HEK293 (cell line): ENCODE measurements at regions not wholly inside any gene's neighbourhood (a gene's known extent, or its start where the extent isn't known, plus 50 kb on each side); places are given as distances from the start of the nearest gene placed in this dataset.

Experiments
- CTCF ChIA-PET: fragments of 350-600 bp; formaldehyde crosslinking; extraction: SDS; loops from one replicate; lab custom pipeline; 2021; ENCODE audit warnings: antibody characterized with exemption; lab: Yijun Ruan, JAX
- POLR2A ChIA-PET: fragments of 300-600 bp; formaldehyde crosslinking; extraction: SDS; loops from one replicate; lab custom pipeline; 2020; ENCODE audit warnings: antibody characterized with exemption, inconsistent platforms; lab: Yijun Ruan, JAX
- H3K27ac ChIP-seq: fragments of 200-500 bp; sonication (Bioruptor generic); 2 replicates; pipeline ENCODE4 v1.5.1; 2014; ENCODE audit warnings: low read depth, low read length, control low read depth, inconsistent platforms; ENCODE audit errors: extremely low read depth
- H3K36me3 ChIP-seq, 2 experiments: fragments of 200-500 bp in 1 of 2; sonication (Bioruptor generic) in 1 of 2; 1 replicate in 1 of 2; 2 replicates in 1 of 2; pipeline ENCODE4 v1.5.1; 2014 to 2017; ENCODE audit warnings: inconsistent platforms in 2 of 2, low read length in 2 of 2; ENCODE audit not compliant: control insufficient read depth in 2 of 2, insufficient read depth in 1 of 2
- H3K4me1 ChIP-seq: fragments of 200-500 bp; sonication (Bioruptor generic); 2 replicates; pipeline ENCODE4 v1.5.1; 2014; ENCODE audit warnings: mild to moderate bottlenecking, low read length, inconsistent platforms; ENCODE audit not compliant: control insufficient read depth, insufficient read depth
- H3K4me3 ChIP-seq: 2 replicates; pipeline ENCODE4 v1.5.1; 2011; ENCODE audit warnings: low read depth, mild to moderate bottlenecking, control low read depth, low read length, moderate library complexity
- H3K9me3 ChIP-seq: fragments of 200-500 bp; sonication (Bioruptor generic); 2 replicates; pipeline ENCODE4 v1.5.1; 2014; ENCODE audit warnings: low read depth, low read length, inconsistent platforms; ENCODE audit not compliant: control insufficient read depth, insufficient read depth
- SP3 ChIP-seq: fragments of 450-650 bp; formaldehyde crosslinking; IDR thresholded peaks from 2 replicates; pipeline ENCODE4 v1.5.1; 2016; ENCODE audit warnings: missing biosample characterization, missing genetic modification characterization
- TRIM28 ChIP-seq: IDR thresholded peaks from 2 replicates; pipeline ENCODE4 v1.6.1; 2011; ENCODE audit warnings: low read length, control low read depth, borderline replicate concordance
- ZBTB1 ChIP-seq: fragments of 450-650 bp; formaldehyde crosslinking; IDR thresholded peaks from 2 replicates; pipeline ENCODE4 v1.5.1; 2016; ENCODE audit warnings: missing biosample characterization, missing genetic modification characterization
- ZBTB7A ChIP-seq: fragments of 450-650 bp; formaldehyde crosslinking; IDR thresholded peaks from 2 replicates; pipeline ENCODE4 v1.5.1; 2016; ENCODE audit warnings: low read depth, missing biosample characterization, missing genetic modification characterization
- ZEB2 ChIP-seq: fragments of 450-650 bp; formaldehyde crosslinking; IDR thresholded peaks from 2 replicates; pipeline ENCODE4 v1.5.1; 2016; ENCODE audit warnings: missing biosample characterization, missing genetic modification characterization
- ZNF112 ChIP-seq: fragments of 450-650 bp; formaldehyde crosslinking; IDR thresholded peaks from 2 replicates; pipeline ENCODE4 v1.5.0; 2017; ENCODE audit warnings: missing biosample characterization, missing genetic modification characterization
- ZNF548 ChIP-seq: fragments of 450-650 bp; formaldehyde crosslinking; IDR thresholded peaks from 2 replicates; pipeline ENCODE4 v1.5.1; 2016; ENCODE audit warnings: missing biosample characterization, missing genetic modification characterization
- ZNF549 ChIP-seq: fragments of 450-650 bp; IDR thresholded peaks from 2 replicates; pipeline ENCODE4 v1.5.1; 2018; ENCODE audit warnings: missing biosample characterization, missing genetic modification characterization, mild to moderate bottlenecking, inconsistent platforms, moderate library complexity
- ZNF561 ChIP-seq: fragments of 450-650 bp; IDR thresholded peaks from 2 replicates; pipeline ENCODE4 v1.5.1; 2018; ENCODE audit warnings: missing biosample characterization, missing genetic modification characterization, borderline replicate concordance
- ZNF596 ChIP-seq: fragments of 450-650 bp; IDR thresholded peaks from 2 replicates; pipeline ENCODE4 v1.5.0; 2018; ENCODE audit warnings: missing biosample characterization, mild to moderate bottlenecking, missing genetic modification characterization, moderate library complexity
- ZSCAN23 ChIP-seq: fragments of 450-650 bp; formaldehyde crosslinking; IDR thresholded peaks from 2 replicates; pipeline ENCODE4 v1.5.1; 2016; ENCODE audit warnings: missing biosample characterization, missing genetic modification characterization
- TF ChIP-seq, protein P1 (sequence below): fragments of 450-650 bp; formaldehyde crosslinking; IDR thresholded peaks from 2 replicates; pipeline ENCODE4 v1.5.1; 2016; ENCODE audit warnings: missing biosample characterization, missing genetic modification characterization
- TF ChIP-seq, protein P2 (sequence below): fragments of 450-650 bp; formaldehyde crosslinking; IDR thresholded peaks from 2 replicates; pipeline ENCODE4 v1.5.1; 2016; ENCODE audit warnings: missing biosample characterization, missing genetic modification characterization
- TF ChIP-seq, protein P3 (sequence below): fragments of 450-650 bp; formaldehyde crosslinking; IDR thresholded peaks from 2 replicates; pipeline ENCODE4 v1.5.1; 2016; ENCODE audit warnings: missing biosample characterization, missing genetic modification characterization
- TF ChIP-seq, protein P4 (sequence below): fragments of 450-650 bp; formaldehyde crosslinking; IDR thresholded peaks from 2 replicates; pipeline ENCODE4 v1.5.0; 2017; ENCODE audit warnings: missing biosample characterization, missing genetic modification characterization, borderline replicate concordance

DNA sequence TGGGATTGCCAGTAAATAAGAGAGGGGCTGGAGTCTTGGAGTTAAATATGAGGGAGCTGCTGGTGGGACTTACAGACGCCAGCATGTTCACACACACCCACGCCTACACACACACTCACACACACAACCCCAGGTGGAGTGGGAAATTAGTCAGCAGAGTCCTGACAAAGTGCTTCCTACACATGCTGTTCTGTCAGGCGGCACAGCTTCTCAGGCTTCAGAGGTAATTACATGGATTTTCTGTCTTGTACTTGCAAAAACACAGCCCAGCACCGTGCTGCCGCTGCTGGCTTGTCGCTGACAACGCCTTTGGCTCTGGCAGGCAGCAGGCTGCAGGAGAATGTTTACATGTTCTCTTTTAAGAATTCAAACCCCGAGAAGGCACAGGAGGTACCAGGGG, 1186.3 kb upstream of the CELF4 start:
- Histone ChIP-seq H3K36me3 (no peaks in the 10 kb centered on the region), H3K9me3 (no peaks in the 10 kb centered on the region), H3K4me3 (no peak overlapping the region), H3K27ac (no peak overlapping the region), H3K4me1 (no peaks in the 10 kb centered on the region)
- 0 out of 2 replicates have a peak, but pooled peaks have one; percentile 44 for TF ChIP-seq TRIM28
- TF ChIP-seq ZBTB1 (tag by site-specific recombination), result no peak
- ChIA-PET CTCF (no interaction called here), POLR2A (no interaction called here)

DNA sequence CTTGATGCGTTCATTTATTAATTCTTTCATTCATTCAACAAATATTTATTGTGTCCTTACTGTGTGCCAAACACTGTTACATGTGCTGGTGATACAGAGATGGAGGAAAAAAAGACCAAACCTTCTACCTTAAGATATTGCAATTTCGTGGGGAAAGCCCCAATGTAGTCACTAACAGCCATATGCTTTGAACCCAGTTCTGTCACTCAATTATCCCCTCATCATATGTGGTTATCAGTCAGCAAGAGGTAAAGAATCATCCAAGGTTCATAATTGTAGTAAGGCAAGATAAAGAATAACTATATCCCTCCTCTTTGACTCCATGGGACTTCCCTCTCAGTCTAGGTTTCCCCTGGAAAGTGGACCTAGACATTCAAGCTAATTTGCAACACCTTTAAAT, 1185.6 kb upstream of the CELF4 start:
- Histone ChIP-seq H3K9me3 (no peaks in the 10 kb centered on the region), H3K36me3 (no peaks in the 10 kb centered on the region), H3K27ac (no peak overlapping the region), H3K4me3 (no peak overlapping the region), H3K4me1 (no peaks in the 10 kb centered on the region)
- TF ChIP-seq, protein P1, sequence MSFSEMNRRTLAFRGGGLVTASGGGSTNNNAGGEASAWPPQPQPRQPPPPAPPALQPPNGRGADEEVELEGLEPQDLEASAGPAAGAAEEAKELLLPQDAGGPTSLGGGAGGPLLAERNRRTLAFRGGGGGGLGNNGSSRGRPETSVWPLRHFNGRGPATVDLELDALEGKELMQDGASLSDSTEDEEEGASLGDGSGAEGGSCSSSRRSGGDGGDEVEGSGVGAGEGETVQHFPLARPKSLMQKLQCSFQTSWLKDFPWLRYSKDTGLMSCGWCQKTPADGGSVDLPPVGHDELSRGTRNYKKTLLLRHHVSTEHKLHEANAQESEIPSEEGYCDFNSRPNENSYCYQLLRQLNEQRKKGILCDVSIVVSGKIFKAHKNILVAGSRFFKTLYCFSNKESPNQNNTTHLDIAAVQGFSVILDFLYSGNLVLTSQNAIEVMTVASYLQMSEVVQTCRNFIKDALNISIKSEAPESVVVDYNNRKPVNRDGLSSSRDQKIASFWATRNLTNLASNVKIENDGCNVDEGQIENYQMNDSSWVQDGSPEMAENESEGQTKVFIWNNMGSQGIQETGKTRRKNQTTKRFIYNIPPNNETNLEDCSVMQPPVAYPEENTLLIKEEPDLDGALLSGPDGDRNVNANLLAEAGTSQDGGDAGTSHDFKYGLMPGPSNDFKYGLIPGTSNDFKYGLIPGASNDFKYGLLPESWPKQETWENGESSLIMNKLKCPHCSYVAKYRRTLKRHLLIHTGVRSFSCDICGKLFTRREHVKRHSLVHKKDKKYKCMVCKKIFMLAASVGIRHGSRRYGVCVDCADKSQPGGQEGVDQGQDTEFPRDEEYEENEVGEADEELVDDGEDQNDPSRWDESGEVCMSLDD (tag by site-specific recombination), result no peak
- TF ChIP-seq SP3 (no peak), ZNF561 (tag by site-specific recombination) (no peak)
- POLR2A ChIA-PET, result no interaction called here
- CTCF ChIA-PET, result no interaction called here

DNA sequence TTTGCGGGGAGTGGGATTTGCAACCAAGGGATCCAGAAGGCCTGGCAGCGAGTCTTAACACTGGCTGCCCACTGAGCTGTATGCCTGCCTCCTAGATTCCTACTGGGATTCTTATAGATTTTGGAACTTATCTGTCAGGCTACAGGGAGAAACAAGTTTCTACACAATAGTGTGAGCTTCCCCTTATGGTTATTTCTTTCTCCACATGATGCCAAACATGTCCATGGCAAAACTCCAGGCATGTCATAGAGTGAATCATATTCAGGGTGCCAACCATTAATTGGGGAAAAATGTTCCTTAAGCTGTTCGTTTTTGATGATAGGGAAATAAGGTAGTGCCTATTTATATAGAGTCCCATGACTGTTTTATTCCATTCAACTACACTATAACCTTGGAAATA, 1185.2 kb upstream of the CELF4 start:
- TF ChIP-seq ZBTB7A (tag by site-specific recombination) (no peak), ZNF112 (no peak), ZNF549 (no peak), ZEB2 (tag by site-specific recombination) (no peak), ZNF548 (tag by site-specific recombination) (no peak), ZSCAN23 (tag by site-specific recombination) (no peak), ZNF596 (tag by site-specific recombination) (no peak)
- TF ChIP-seq, protein P2, sequence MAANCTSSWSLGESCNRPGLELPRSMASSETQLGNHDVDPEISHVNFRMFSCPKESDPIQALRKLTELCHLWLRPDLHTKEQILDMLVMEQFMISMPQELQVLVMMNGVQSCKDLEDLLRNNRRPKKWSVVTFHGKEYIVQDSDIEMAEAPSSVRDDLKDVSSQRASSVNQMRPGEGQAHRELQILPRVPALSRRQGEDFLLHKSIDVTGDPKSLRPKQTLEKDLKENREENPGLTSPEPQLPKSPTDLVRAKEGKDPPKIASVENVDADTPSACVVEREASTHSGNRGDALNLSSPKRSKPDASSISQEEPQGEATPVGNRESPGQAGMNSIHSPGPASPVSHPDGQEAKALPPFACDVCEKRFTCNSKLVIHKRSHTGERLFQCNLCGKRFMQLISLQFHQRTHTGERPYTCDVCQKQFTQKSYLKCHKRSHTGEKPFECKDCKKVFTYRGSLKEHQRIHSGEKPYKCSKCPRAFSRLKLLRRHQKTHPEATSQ (tag by site-specific recombination), result no peak
- TF ChIP-seq, protein P3, sequence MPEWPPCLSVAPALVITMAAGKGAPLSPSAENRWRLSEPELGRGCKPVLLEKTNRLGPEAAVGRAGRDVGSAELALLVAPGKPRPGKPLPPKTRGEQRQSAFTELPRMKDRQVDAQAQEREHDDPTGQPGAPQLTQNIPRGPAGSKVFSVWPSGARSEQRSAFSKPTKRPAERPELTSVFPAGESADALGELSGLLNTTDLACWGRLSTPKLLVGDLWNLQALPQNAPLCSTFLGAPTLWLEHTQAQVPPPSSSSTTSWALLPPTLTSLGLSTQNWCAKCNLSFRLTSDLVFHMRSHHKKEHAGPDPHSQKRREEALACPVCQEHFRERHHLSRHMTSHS (tag by site-specific recombination), result no peak
- TF ChIP-seq, protein P4, sequence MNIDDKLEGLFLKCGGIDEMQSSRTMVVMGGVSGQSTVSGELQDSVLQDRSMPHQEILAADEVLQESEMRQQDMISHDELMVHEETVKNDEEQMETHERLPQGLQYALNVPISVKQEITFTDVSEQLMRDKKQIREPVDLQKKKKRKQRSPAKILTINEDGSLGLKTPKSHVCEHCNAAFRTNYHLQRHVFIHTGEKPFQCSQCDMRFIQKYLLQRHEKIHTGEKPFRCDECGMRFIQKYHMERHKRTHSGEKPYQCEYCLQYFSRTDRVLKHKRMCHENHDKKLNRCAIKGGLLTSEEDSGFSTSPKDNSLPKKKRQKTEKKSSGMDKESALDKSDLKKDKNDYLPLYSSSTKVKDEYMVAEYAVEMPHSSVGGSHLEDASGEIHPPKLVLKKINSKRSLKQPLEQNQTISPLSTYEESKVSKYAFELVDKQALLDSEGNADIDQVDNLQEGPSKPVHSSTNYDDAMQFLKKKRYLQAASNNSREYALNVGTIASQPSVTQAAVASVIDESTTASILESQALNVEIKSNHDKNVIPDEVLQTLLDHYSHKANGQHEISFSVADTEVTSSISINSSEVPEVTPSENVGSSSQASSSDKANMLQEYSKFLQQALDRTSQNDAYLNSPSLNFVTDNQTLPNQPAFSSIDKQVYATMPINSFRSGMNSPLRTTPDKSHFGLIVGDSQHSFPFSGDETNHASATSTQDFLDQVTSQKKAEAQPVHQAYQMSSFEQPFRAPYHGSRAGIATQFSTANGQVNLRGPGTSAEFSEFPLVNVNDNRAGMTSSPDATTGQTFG (tag by site-specific recombination), result no peak
- ChIA-PET CTCF (interaction anchor here (0.6 kb wide), 1 partner anchor 1941 kb away, joined by 3 read pairs; no protein-coding TSS in a partner anchor), POLR2A (no interaction called here)
- no peaks in the 10 kb centered on the region for H3K9me3 ChIP-seq
- no peaks in the 10 kb centered on the region for H3K36me3 ChIP-seq
- no peak overlapping the region for H3K4me3 ChIP-seq
- H3K27ac ChIP-seq, result no peak overlapping the region
- no peaks in the 10 kb centered on the region for H3K4me1 ChIP-seq
